IMR-90 (cell line): ENCODE measurements at regions not wholly inside any gene's neighbourhood (a gene's known extent, or its start where the extent isn't known, plus 50 kb on each side); places are given as distances from the start of the nearest gene placed in this dataset.

ENCODE experiments used
- ATAC-seq: fragments of 200-7000 bp; cut with Tn5 transposase; 2 replicates; pipeline ENCODE4 v1.9.1; 2020; ENCODE audit warnings: low read depth, mild to moderate bottlenecking, moderate library complexity
- BruUV-seq: library from RNA; stranded (reverse); fragments of 400-500 nt; replicated peaks from 2 replicates; lab custom pipeline; 2021; lab: Mats Ljungman, UMichigan
- CTCF ChIA-PET: fragments of 300-600 bp; formaldehyde crosslinking; extraction: SDS; loops from one replicate; lab custom pipeline; 2021; ENCODE audit warnings: antibody characterized with exemption; lab: Yijun Ruan, JAX
- POLR2A ChIA-PET: fragments of 300-600 bp; sonication (Branson Sonifier 250); formaldehyde crosslinking; loops from one replicate; lab custom pipeline; 2022; ENCODE audit warnings: antibody characterized with exemption; ENCODE audit not compliant: unreplicated experiment; lab: Charles Lee
- DNase-seq: peaks from one replicate; pipeline ENCODE4 v3.0.0; 2013
- H2AFZ ChIP-seq: replicated peaks from 2 replicates; pipeline ENCODE3; 2013; ENCODE audit warnings: low read length, mild to moderate bottlenecking; ENCODE audit not compliant: poor library complexity
- H2AK5ac ChIP-seq: 2 replicates; pipeline ENCODE4 v1.6.1; 2013; ENCODE audit warnings: low read depth, low read length, inconsistent platforms
- H2AK9ac ChIP-seq: replicated peaks from 2 replicates; pipeline ENCODE3; 2013; ENCODE audit warnings: mild to moderate bottlenecking, low read depth, low read length, moderate library complexity; ENCODE audit not compliant: poor library complexity
- H2BK120ac ChIP-seq: 2 replicates; pipeline ENCODE4 v1.6.1; 2013; ENCODE audit warnings: low read depth, low read length, inconsistent platforms
- H2BK15ac ChIP-seq: 3 replicates; pipeline ENCODE4 v1.6.1; 2013; ENCODE audit warnings: low read depth, low read length, inconsistent platforms
- H2BK20ac ChIP-seq: 2 replicates; pipeline ENCODE4 v1.6.1; 2013; ENCODE audit warnings: low read depth, mild to moderate bottlenecking, inconsistent platforms, low read length, moderate library complexity
- H2BK5ac ChIP-seq: 2 replicates; pipeline ENCODE4 v1.6.1; 2013; ENCODE audit warnings: mild to moderate bottlenecking, low read depth, low read length, inconsistent platforms; ENCODE audit not compliant: poor library complexity, severe bottlenecking
- H3K14ac ChIP-seq: replicated peaks from 2 replicates; pipeline ENCODE4 v1.6.1; 2013; ENCODE audit warnings: low read depth, low read length, inconsistent platforms
- H3K18ac ChIP-seq: 2 replicates; pipeline ENCODE4 v1.6.1; 2013; ENCODE audit warnings: low read depth, low read length, control low read depth
- H3K23ac ChIP-seq: 2 replicates; pipeline ENCODE4 v1.6.1; 2013; ENCODE audit warnings: low read depth, low read length, inconsistent platforms
- H3K27ac ChIP-seq: 2 replicates; pipeline ENCODE4 v1.5.1; 2013; ENCODE audit warnings: mild to moderate bottlenecking, control low read depth, low read length; ENCODE audit not compliant: insufficient read depth
- H3K27me3 ChIP-seq: 2 replicates; pipeline ENCODE4 v1.6.1; 2013; ENCODE audit warnings: low read length; ENCODE audit not compliant: control insufficient read depth, insufficient read depth
- H3K36me3 ChIP-seq: 2 replicates; pipeline ENCODE4 v1.6.1; 2013; ENCODE audit warnings: low read length, mixed read lengths; ENCODE audit not compliant: control insufficient read depth, insufficient read depth
- H3K4ac ChIP-seq: 2 replicates; pipeline ENCODE4 v1.6.1; 2013; ENCODE audit warnings: low read depth, low read length, inconsistent platforms
- H3K4me1 ChIP-seq: 2 replicates; pipeline ENCODE4 v1.6.1; 2013; ENCODE audit warnings: low read length, mixed read lengths; ENCODE audit not compliant: control insufficient read depth, insufficient read depth
- H3K4me2 ChIP-seq: 2 replicates; pipeline ENCODE4 v1.6.1; 2013; ENCODE audit warnings: low read depth, mild to moderate bottlenecking, control low read depth, low read length, moderate library complexity
- H3K4me3 ChIP-seq: 2 replicates; pipeline ENCODE4 v1.5.1; 2013; ENCODE audit warnings: low read depth, mild to moderate bottlenecking, control low read depth, low read length, moderate library complexity; ENCODE audit not compliant: insufficient read depth
- H3K56ac ChIP-seq: 2 replicates; pipeline ENCODE4 v1.6.1; 2013; ENCODE audit warnings: low read length, inconsistent platforms; ENCODE audit not compliant: insufficient read depth; ENCODE audit errors: extremely low read depth
- H3K79me1 ChIP-seq, 2 experiments: 2 replicates each; pipeline ENCODE4 v1.6.1; 2013; ENCODE audit warnings: low read length in 2 of 2, inconsistent platforms in 1 of 2, low read depth in 1 of 2
- H3K9ac ChIP-seq: 2 replicates; pipeline ENCODE4 v1.6.1; 2013; ENCODE audit warnings: low read depth, low read length, control low read depth
- H3K9me1 ChIP-seq: 2 replicates; pipeline ENCODE4 v1.6.1; 2013; ENCODE audit warnings: low read length, inconsistent platforms; ENCODE audit not compliant: insufficient read depth
- H3K9me3 ChIP-seq: 2 replicates; pipeline ENCODE4 v1.6.1; 2013; ENCODE audit warnings: low read length; ENCODE audit not compliant: control insufficient read depth, insufficient read depth
- H4K20me1 ChIP-seq: 2 replicates; pipeline ENCODE4 v1.6.1; 2013; ENCODE audit warnings: low read length, inconsistent platforms; ENCODE audit not compliant: insufficient read depth
- H4K5ac ChIP-seq: 2 replicates; pipeline ENCODE4 v1.6.1; 2013; ENCODE audit warnings: mild to moderate bottlenecking, low read depth, low read length, control low read depth
- H4K8ac ChIP-seq, 2 experiments: 2 replicates each; pipeline ENCODE4 v1.6.1; 2013; ENCODE audit warnings: low read depth in 2 of 2, low read length in 2 of 2, control low read depth in 1 of 2, inconsistent platforms in 1 of 2
- H4K91ac ChIP-seq: 2 replicates; pipeline ENCODE4 v1.6.1; 2013; ENCODE audit warnings: low read depth, low read length, inconsistent platforms; ENCODE audit not compliant: insufficient read depth
- BHLHE40 ChIP-seq: fragments of 150-350 bp; IDR thresholded peaks from 2 replicates; pipeline ENCODE4 v1.6.1; 2016; ENCODE audit warnings: mild to moderate bottlenecking, low read depth, low read length
- CEBPB ChIP-seq: IDR thresholded peaks from 2 replicates; pipeline ENCODE4 v1.6.1; 2012; ENCODE audit warnings: low read depth, low read length, improper control_type of control experiment
- CHD1 ChIP-seq: IDR thresholded peaks from 2 replicates; pipeline ENCODE4 v1.6.1; 2012; ENCODE audit warnings: low read depth, low read length, improper control_type of control experiment
- CTCF ChIP-seq: conservative IDR thresholded peaks from 2 replicates; pipeline ENCODE4 v1.5.1; 2012; ENCODE audit warnings: mild to moderate bottlenecking, low read depth, low read length, improper control_type of control experiment
- FOS ChIP-seq: fragments of 150-350 bp; IDR thresholded peaks from 2 replicates; pipeline ENCODE4 v1.6.1; 2016; ENCODE audit warnings: low read depth, low read length
- MAFK ChIP-seq: IDR thresholded peaks from 2 replicates; pipeline ENCODE4 v1.6.1; 2012; ENCODE audit warnings: low read depth, low read length, improper control_type of control experiment
- MAZ ChIP-seq: IDR thresholded peaks from 2 replicates; pipeline ENCODE4 v1.6.1; 2012; ENCODE audit warnings: low read depth, mild to moderate bottlenecking, low read length, improper control_type of control experiment, moderate library complexity, borderline replicate concordance
- NFE2L2 ChIP-seq: fragments of 150-350 bp; IDR thresholded peaks from 2 replicates; pipeline ENCODE4 v1.6.1; 2016; ENCODE audit warnings: low read depth, mild to moderate bottlenecking, low read length
- POLR2A ChIP-seq: IDR thresholded peaks from 2 replicates; pipeline ENCODE4 v1.6.1; 2012; ENCODE audit warnings: mild to moderate bottlenecking, low read depth, low read length
- RAD21 ChIP-seq: IDR thresholded peaks from 2 replicates; pipeline ENCODE4 v1.6.1; 2012; ENCODE audit warnings: low read length, improper control_type of control experiment
- RCOR1 ChIP-seq: IDR thresholded peaks from 2 replicates; pipeline ENCODE4 v1.6.1; 2012; ENCODE audit warnings: mild to moderate bottlenecking, low read length, improper control_type of control experiment; ENCODE audit not compliant: insufficient replicate concordance
- RFX5 ChIP-seq: IDR thresholded peaks from 2 replicates; pipeline ENCODE4 v1.8.0; 2012; ENCODE audit warnings: low read depth, mild to moderate bottlenecking, low read length, moderate library complexity
- SMC3 ChIP-seq: fragments of 150-350 bp; IDR thresholded peaks from 2 replicates; pipeline ENCODE4 v1.6.1; 2016; ENCODE audit warnings: low read depth, mild to moderate bottlenecking, antibody characterized with exemption, low read length, moderate library complexity
- USF2 ChIP-seq: fragments of 150-350 bp; IDR thresholded peaks from 2 replicates; pipeline ENCODE4 v1.6.1; 2017; ENCODE audit warnings: mild to moderate bottlenecking, antibody characterized with exemption, low read length, low read depth
- WGBS, 2 experiments: methylation state at CpG; one replicate each; pipeline versions ENCODE4 v1.1.5 to v1.1.7; 2013; ENCODE audit warnings: missing lambda C conversion rate in 2 of 2; ENCODE audit not compliant: insufficient read length in 1 of 2; ENCODE audit errors: extremely low coverage in 2 of 2; 5-methylcytosine and 5-hydroxymethylcytosine counted together
- dilution Hi-C: fragments of 300-500 bp; cut with HindIII; formaldehyde crosslinking; loops from one replicate; pipeline ENCODE4 v1.14.3; 2018; ENCODE audit warnings: low sequenced_read_pairs; ENCODE audit not compliant: unreplicated experiment
- in situ Hi-C: fragments of 300-500 bp; cut with MboI; formaldehyde crosslinking; loops from 3 replicates; pipeline ENCODE4 v1.14.3; 2019; ENCODE audit warnings: low sequenced_read_pairs, inconsistent platforms, mixed read lengths
- intact Hi-C: fragments of 100-400 bp; cut with micrococcal nuclease; formaldehyde crosslinking; loops from 2 replicates; pipeline ENCODE4 v1.10.0; 2022
- TF ChIP-seq, protein P1 (sequence below): fragments of 150-350 bp; IDR thresholded peaks from 2 replicates; pipeline ENCODE4 v1.6.1; 2016; ENCODE audit warnings: low read depth, mild to moderate bottlenecking, low read length, moderate library complexity, borderline replicate concordance

DNA sequence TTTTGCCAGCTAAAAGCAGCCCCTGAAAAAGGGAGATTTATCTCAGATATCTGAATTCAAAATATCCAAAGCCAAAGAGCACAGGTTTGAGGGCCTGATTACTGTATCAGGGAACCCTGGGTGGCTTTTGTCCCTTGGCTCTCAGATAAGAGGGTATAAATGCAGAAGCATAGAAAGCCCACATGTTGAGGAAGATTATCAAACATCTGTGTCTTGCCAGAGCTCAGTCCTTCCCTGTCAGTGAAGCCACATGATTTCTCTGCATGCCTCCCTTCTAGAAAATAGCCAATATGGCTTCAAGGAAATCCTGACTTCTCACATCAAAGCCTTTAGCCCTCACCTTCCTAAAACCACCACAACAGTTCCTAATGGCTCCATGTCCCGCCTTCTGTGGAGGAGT, 408.0 kb upstream of the DMAC1 start:
- ATAC-seq, result no peak
- Histone ChIP-seq H3K27ac (no peak overlapping the region), H3K18ac (no peak overlapping the region), H2AFZ (no peak overlapping the region), H3K36me3 (no peaks in the 10 kb centered on the region), H3K27me3 (no peaks in the 10 kb centered on the region), H3K4me2 (no peak overlapping the region), H2AK9ac (no peak overlapping the region), H3K14ac (no peak overlapping the region), H2BK15ac (no peak overlapping the region), H3K79me1 (no peaks in the 10 kb centered on the region), H3K4me1 (no peaks in the 10 kb centered on the region), H2AK5ac (no peak overlapping the region), H2BK5ac (no peak overlapping the region), H2BK120ac (no peak overlapping the region), H3K56ac (no peak overlapping the region), H3K9ac (no peak overlapping the region), H4K91ac (no peak overlapping the region), H4K8ac (no peak overlapping the region), H3K23ac (no peak overlapping the region), H3K9me3 (peaks cover 4% of the 10 kb centered on the region; the same call in 1 of the 2 replicates), H3K4ac (no peak overlapping the region), H2BK20ac (no peak overlapping the region), H4K5ac (no peak overlapping the region), H3K9me1 (no peaks in the 10 kb centered on the region), H3K4me3 (no peak overlapping the region), H4K20me1 (no peaks in the 10 kb centered on the region)
- no TSS peak for BruUV-seq
- dilution Hi-C loops (no loop called here), in situ Hi-C loops (no loop called here), intact Hi-C loops (no loop called here)
- no peak for DNase-seq
- WGBS, 2 experiments, result no CpG with 5 or more reads among the region's 1 CpG
- CTCF ChIA-PET, result no interaction called here
- POLR2A ChIA-PET, result no interaction called here
- TF ChIP-seq FOS, result no peak
- no peak for TF ChIP-seq CEBPB
- no peak for TF ChIP-seq RAD21
- TF ChIP-seq, protein P1, sequence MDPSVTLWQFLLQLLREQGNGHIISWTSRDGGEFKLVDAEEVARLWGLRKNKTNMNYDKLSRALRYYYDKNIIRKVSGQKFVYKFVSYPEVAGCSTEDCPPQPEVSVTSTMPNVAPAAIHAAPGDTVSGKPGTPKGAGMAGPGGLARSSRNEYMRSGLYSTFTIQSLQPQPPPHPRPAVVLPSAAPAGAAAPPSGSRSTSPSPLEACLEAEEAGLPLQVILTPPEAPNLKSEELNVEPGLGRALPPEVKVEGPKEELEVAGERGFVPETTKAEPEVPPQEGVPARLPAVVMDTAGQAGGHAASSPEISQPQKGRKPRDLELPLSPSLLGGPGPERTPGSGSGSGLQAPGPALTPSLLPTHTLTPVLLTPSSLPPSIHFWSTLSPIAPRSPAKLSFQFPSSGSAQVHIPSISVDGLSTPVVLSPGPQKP, result no peak
- TF ChIP-seq RFX5, result no peak
- TF ChIP-seq RCOR1, result no peak
- TF ChIP-seq NFE2L2, result no peak
- TF ChIP-seq MAFK, result no peak
- no peak for TF ChIP-seq SMC3
- no peak for TF ChIP-seq BHLHE40
- no peak for TF ChIP-seq MAZ
- TF ChIP-seq CTCF, result no peak
- TF ChIP-seq POLR2A, result no peak
- TF ChIP-seq USF2, result no peak
- no peak for TF ChIP-seq CHD1
